ENCODE measurements at regions not wholly inside any gene's neighbourhood (a gene's known extent, or its start where the extent isn't known, plus 50 kb on each side); places are given as distances from the start of the nearest gene placed in this dataset.

DNA sequence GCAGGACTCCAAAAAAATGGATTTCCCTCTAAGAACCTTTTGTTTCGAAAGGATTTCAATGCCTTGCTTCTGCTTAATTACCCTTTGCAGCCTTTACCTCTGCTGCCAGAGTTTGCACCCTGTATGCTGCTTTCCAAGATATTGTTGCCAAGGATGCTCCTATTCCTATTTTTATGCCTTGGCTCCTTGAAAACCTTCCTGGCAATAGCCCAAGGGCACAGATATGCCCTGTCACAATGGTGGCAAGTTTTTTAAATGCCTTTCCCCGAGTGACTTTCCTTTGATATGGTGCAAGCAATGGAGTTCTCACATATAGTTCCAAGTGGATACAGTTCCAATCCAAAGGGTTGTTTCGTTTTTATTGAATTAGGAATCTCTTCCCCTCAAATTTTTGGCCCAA, 1983.0 kb downstream of the MRPL39 start:
- no peaks in the 10 kb centered on the region for H3K9me3 ChIP-seq (ENCODE audit: control extremely low read depth in 1 of 5, control insufficient read depth in 4 of 5, insufficient read depth in 2 of 5, low read depth in 1 of 5, low read length in 4 of 5)
- no peak overlapping the region for H3K4me3 ChIP-seq (ENCODE audit: control insufficient read depth in 1 of 7, extremely low read depth in 1 of 7, insufficient read depth in 4 of 7, low read depth in 2 of 7, low read length in 6 of 7)
- 85% methylated on average over 2 of the region's 3 CpGs for WGBS (ENCODE audit: insufficient coverage)
- no peaks in the 10 kb centered on the region for H3K27me3 ChIP-seq (replicated peaks in 2 of 5; ENCODE audit: control insufficient read depth in 4 of 5, insufficient read depth in 5 of 5, low read length in 4 of 5)
- no peaks in the 10 kb centered on the region for H3K4me1 ChIP-seq (ENCODE audit: control extremely low read depth in 1 of 4, control insufficient read depth in 4 of 4, insufficient read depth in 4 of 4, low read length in 3 of 4)
- POLR2A ChIA-PET = no interaction called here
- no peaks in the 10 kb centered on the region for H3K36me3 ChIP-seq (ENCODE audit: control insufficient read depth in 4 of 4, insufficient read depth in 4 of 4, low read length in 3 of 4)
- no peak overlapping the region for H3K27ac ChIP-seq (ENCODE audit: insufficient read depth in 1 of 2, low read depth in 1 of 2, low read length in 2 of 2, poor library complexity in 1 of 2, severe bottlenecking in 2 of 2)
- no peak for DNase-seq
- CTCF ChIA-PET = no interaction called here

DNA sequence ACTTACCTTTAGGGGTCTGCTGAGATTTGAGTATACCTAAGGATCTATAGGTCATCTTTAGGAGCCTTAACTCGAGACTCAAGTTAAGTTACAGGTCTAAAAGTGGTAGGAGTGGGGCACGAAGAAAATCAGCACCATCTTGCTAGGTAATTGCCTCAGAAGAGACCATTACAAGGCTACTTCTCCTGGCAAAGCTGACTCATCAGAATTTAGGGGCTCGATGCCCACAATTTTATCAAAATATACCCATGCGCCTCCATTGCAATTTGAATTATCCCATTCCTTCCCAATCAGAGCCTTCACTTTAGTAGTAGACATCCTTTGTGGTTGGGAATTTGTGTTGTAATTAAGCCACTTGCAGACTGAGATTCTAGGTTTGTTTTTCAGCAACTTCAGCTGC, 1994.3 kb downstream of the MRPL39 start:
- WGBS (ENCODE audit: insufficient coverage) = 81% methylated on average over 2 of the region's 4 CpGs
- Histone ChIP-seq H3K4me3 (ENCODE audit: control insufficient read depth in 1 of 7, extremely low read depth in 1 of 7, insufficient read depth in 4 of 7, low read depth in 2 of 7, low read length in 6 of 7) (no peak overlapping the region), H3K27me3 (replicated peaks in 2 of 5; ENCODE audit: control insufficient read depth in 4 of 5, insufficient read depth in 5 of 5, low read length in 4 of 5) (no peaks in the 10 kb centered on the region), H3K9me3 (ENCODE audit: control extremely low read depth in 1 of 5, control insufficient read depth in 4 of 5, insufficient read depth in 2 of 5, low read depth in 1 of 5, low read length in 4 of 5) (peaks cover 0 to 1% (median 0%) of the 10 kb centered on the region in 5 experiments), H3K4me1 (ENCODE audit: control extremely low read depth in 1 of 4, control insufficient read depth in 4 of 4, insufficient read depth in 4 of 4, low read length in 3 of 4) (no peaks in the 10 kb centered on the region), H3K36me3 (ENCODE audit: control insufficient read depth in 4 of 4, insufficient read depth in 4 of 4, low read length in 3 of 4) (no peaks in the 10 kb centered on the region), H3K27ac (ENCODE audit: insufficient read depth in 1 of 2, low read depth in 1 of 2, low read length in 2 of 2, poor library complexity in 1 of 2, severe bottlenecking in 2 of 2) (no peak overlapping the region)
- POLR2A ChIA-PET = no interaction called here
- DNase-seq = no peak
- CTCF ChIA-PET = no interaction called here

DNA sequence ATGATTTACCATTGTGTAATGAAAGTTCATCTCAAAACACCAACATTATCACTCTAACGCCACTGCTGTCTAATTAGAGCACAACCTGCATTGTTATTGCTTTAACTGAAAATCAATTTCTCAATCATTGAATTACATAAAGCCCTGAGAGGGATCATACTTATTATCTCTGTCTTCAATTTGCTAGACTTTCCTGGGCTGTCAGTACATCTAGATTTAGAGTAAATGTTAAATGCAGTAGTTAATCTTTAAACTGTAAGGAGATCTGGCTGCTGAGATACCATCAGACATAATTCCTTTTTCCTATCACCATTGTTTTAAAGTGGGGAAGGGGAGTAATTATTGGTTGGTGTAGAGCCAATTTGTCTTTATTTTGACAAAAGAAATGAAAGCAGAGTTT, 1995.1 kb downstream of the MRPL39 start:
- H3K4me1 ChIP-seq (ENCODE audit: control extremely low read depth in 1 of 4, control insufficient read depth in 4 of 4, insufficient read depth in 4 of 4, low read length in 3 of 4) = no peaks in the 10 kb centered on the region
- no peak for DNase-seq
- ChIA-PET CTCF (no interaction called here), POLR2A (no interaction called here)
- H3K9me3 ChIP-seq (ENCODE audit: control extremely low read depth in 1 of 5, control insufficient read depth in 4 of 5, insufficient read depth in 2 of 5, low read depth in 1 of 5, low read length in 4 of 5) = peaks cover 0 to 1% (median 0%) of the 10 kb centered on the region in 5 experiments
- no peaks in the 10 kb centered on the region for H3K27me3 ChIP-seq (replicated peaks in 2 of 5; ENCODE audit: control insufficient read depth in 4 of 5, insufficient read depth in 5 of 5, low read length in 4 of 5)
- 100% methylated on average over 1 of the region's 1 CpG for WGBS (ENCODE audit: insufficient coverage)
- H3K27ac ChIP-seq (ENCODE audit: insufficient read depth in 1 of 2, low read depth in 1 of 2, low read length in 2 of 2, poor library complexity in 1 of 2, severe bottlenecking in 2 of 2) = no peak overlapping the region
- H3K4me3 ChIP-seq (ENCODE audit: control insufficient read depth in 1 of 7, extremely low read depth in 1 of 7, insufficient read depth in 4 of 7, low read depth in 2 of 7, low read length in 6 of 7) = no peak overlapping the region
- H3K36me3 ChIP-seq (ENCODE audit: control insufficient read depth in 4 of 4, insufficient read depth in 4 of 4, low read length in 3 of 4) = no peaks in the 10 kb centered on the region

DNA sequence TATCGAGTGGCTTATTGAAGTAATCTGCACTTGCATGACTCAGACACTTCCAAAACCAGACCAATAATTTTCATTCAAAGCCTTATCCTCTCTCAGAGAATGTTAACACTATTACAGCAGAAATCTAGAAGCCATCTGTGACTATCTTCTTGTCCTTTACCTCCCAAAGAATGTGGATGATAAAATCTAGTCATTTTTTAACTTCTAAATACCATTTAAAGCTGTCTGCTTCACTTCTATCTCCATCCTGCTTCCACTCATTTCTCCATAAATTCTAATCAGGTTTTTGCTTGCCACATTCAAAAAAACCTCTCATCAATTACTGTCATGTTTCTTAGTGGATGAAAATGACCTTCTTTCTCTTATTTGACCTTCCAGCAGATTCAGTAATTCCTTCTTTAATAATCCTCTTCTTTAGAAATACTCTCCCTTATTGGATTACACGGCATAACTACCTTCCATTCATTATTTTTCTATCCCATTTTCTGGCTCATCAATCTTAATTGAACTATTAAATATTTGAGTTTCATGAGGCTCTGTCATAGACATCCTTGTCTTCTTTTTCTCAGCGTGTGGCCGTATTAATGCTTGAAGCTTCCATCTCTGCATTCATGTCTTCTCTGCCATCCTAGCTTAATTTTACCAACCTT, 1999.4 kb downstream of the MRPL39 start:
- POLR2A ChIA-PET = no interaction called here
- no peak for DNase-seq
- no peaks in the 10 kb centered on the region for H3K36me3 ChIP-seq (ENCODE audit: control insufficient read depth in 4 of 4, insufficient read depth in 4 of 4, low read length in 3 of 4)
- CTCF ChIA-PET = no interaction called here
- no peak overlapping the region for H3K4me3 ChIP-seq (ENCODE audit: control insufficient read depth in 1 of 7, extremely low read depth in 1 of 7, insufficient read depth in 4 of 7, low read depth in 2 of 7, low read length in 6 of 7)
- no peaks in the 10 kb centered on the region for H3K27me3 ChIP-seq (replicated peaks in 2 of 5; ENCODE audit: control insufficient read depth in 4 of 5, insufficient read depth in 5 of 5, low read length in 4 of 5)
- H3K27ac ChIP-seq (ENCODE audit: insufficient read depth in 1 of 2, low read depth in 1 of 2, low read length in 2 of 2, poor library complexity in 1 of 2, severe bottlenecking in 2 of 2) = no peak overlapping the region
- H3K9me3 ChIP-seq (ENCODE audit: control extremely low read depth in 1 of 5, control insufficient read depth in 4 of 5, insufficient read depth in 2 of 5, low read depth in 1 of 5, low read length in 4 of 5) = no peaks in the 10 kb centered on the region
- 82% methylated on average over 4 of the region's 4 CpGs for WGBS (ENCODE audit: insufficient coverage)
- no peaks in the 10 kb centered on the region for H3K4me1 ChIP-seq (ENCODE audit: control extremely low read depth in 1 of 4, control insufficient read depth in 4 of 4, insufficient read depth in 4 of 4, low read length in 3 of 4)

DNA sequence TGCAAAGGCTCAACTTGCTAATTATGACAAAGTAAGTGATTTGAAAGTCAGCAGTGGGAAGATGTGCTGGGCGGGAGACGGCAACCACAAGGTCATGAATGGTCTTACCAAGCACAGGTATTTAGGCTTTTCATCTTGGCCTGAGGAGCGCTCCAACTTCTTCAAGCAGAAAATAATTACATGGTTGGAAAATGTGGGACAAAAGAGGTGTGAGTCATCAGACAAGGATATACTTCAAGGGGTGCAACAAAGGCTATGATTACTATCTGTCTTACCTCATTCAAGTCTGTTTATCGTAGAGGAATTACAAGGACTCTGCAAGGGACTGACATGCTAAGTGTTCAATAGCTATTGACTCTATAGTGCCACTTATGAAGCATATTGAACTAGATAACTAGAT, 2005.7 kb downstream of the MRPL39 start:
- DNase-seq = no peak
- no peak overlapping the region for H3K27ac ChIP-seq (ENCODE audit: insufficient read depth in 1 of 2, low read depth in 1 of 2, low read length in 2 of 2, poor library complexity in 1 of 2, severe bottlenecking in 2 of 2)
- H3K36me3 ChIP-seq (ENCODE audit: control insufficient read depth in 4 of 4, insufficient read depth in 4 of 4, low read length in 3 of 4) = no peaks in the 10 kb centered on the region
- H3K9me3 ChIP-seq (ENCODE audit: control extremely low read depth in 1 of 5, control insufficient read depth in 4 of 5, insufficient read depth in 2 of 5, low read depth in 1 of 5, low read length in 4 of 5) = no peaks in the 10 kb centered on the region
- ChIA-PET CTCF (no interaction called here), POLR2A (no interaction called here)
- no peaks in the 10 kb centered on the region for H3K27me3 ChIP-seq (replicated peaks in 2 of 5; ENCODE audit: control insufficient read depth in 4 of 5, insufficient read depth in 5 of 5, low read length in 4 of 5)
- H3K4me3 ChIP-seq (ENCODE audit: control insufficient read depth in 1 of 7, extremely low read depth in 1 of 7, insufficient read depth in 4 of 7, low read depth in 2 of 7, low read length in 6 of 7) = no peak overlapping the region
- WGBS (ENCODE audit: insufficient coverage) = 100% methylated on average over 2 of the region's 4 CpGs
- no peaks in the 10 kb centered on the region for H3K4me1 ChIP-seq (ENCODE audit: control extremely low read depth in 1 of 4, control insufficient read depth in 4 of 4, insufficient read depth in 4 of 4, low read length in 3 of 4)

DNA sequence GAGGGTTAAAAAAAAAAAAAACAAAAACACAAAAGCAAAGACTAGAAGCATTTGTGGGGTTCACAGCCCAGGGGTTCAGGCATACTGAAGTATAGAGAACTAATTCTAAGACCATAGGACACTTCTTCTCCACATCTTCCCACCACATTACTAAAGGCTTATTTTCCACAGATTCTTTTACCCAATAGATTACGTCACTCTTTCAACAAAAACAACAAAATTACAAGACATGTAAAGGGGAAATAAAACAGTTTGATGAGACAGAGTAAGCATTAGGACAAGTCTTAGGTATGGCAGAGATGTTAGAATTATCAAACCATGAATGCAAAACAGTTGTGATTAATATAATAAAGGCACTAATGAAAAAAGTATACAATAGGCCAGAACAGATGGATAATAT, 2013.7 kb downstream of the MRPL39 start:
- no peak for DNase-seq
- no peaks in the 10 kb centered on the region for H3K36me3 ChIP-seq (ENCODE audit: control insufficient read depth in 4 of 4, insufficient read depth in 4 of 4, low read length in 3 of 4)
- POLR2A ChIA-PET = no interaction called here
- no peaks in the 10 kb centered on the region for H3K9me3 ChIP-seq (ENCODE audit: control extremely low read depth in 1 of 5, control insufficient read depth in 4 of 5, insufficient read depth in 2 of 5, low read depth in 1 of 5, low read length in 4 of 5)
- H3K27me3 ChIP-seq (replicated peaks in 2 of 5; ENCODE audit: control insufficient read depth in 4 of 5, insufficient read depth in 5 of 5, low read length in 4 of 5) = no peaks in the 10 kb centered on the region
- no peak overlapping the region for H3K27ac ChIP-seq (ENCODE audit: insufficient read depth in 1 of 2, low read depth in 1 of 2, low read length in 2 of 2, poor library complexity in 1 of 2, severe bottlenecking in 2 of 2)
- no CpG with 5 or more reads among the region's 1 CpG for WGBS (ENCODE audit: insufficient coverage)
- H3K4me3 ChIP-seq (ENCODE audit: control insufficient read depth in 1 of 7, extremely low read depth in 1 of 7, insufficient read depth in 4 of 7, low read depth in 2 of 7, low read length in 6 of 7) = no peak overlapping the region
- CTCF ChIA-PET = interaction anchor here (0.6 kb wide), 1 partner anchor 13 kb away, joined by 3 read pairs; no protein-coding TSS in a partner anchor
- H3K4me1 ChIP-seq (ENCODE audit: control extremely low read depth in 1 of 4, control insufficient read depth in 4 of 4, insufficient read depth in 4 of 4, low read length in 3 of 4) = no peaks in the 10 kb centered on the region

DNA sequence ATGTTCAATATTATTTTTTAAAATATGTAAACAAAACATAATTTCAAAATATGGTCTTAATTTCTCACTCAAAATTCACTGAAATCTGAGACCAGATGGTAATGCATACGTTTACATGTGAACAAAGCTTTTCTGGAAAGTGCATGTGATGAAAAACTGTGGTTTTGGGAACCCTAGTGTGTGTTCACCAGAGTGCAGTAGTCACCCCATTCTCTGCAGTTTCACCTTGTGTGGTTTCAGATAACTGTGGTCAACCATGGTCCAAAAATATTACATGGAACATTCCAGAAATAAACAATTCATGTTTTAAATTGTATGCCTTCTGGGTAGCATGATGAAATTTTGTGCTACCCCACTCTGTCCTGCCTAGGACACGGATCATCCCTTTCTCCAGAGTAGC, 2021.9 kb downstream of the MRPL39 start:
- Histone ChIP-seq H3K4me1 (ENCODE audit: control extremely low read depth in 1 of 4, control insufficient read depth in 4 of 4, insufficient read depth in 4 of 4, low read length in 3 of 4) (no peaks in the 10 kb centered on the region), H3K4me3 (ENCODE audit: control insufficient read depth in 1 of 7, extremely low read depth in 1 of 7, insufficient read depth in 4 of 7, low read depth in 2 of 7, low read length in 6 of 7) (no peak overlapping the region), H3K27ac (ENCODE audit: insufficient read depth in 1 of 2, low read depth in 1 of 2, low read length in 2 of 2, poor library complexity in 1 of 2, severe bottlenecking in 2 of 2) (no peak overlapping the region), H3K9me3 (ENCODE audit: control extremely low read depth in 1 of 5, control insufficient read depth in 4 of 5, insufficient read depth in 2 of 5, low read depth in 1 of 5, low read length in 4 of 5) (no peaks in the 10 kb centered on the region), H3K27me3 (replicated peaks in 2 of 5; ENCODE audit: control insufficient read depth in 4 of 5, insufficient read depth in 5 of 5, low read length in 4 of 5) (no peaks in the 10 kb centered on the region), H3K36me3 (ENCODE audit: control insufficient read depth in 4 of 4, insufficient read depth in 4 of 4, low read length in 3 of 4) (no peaks in the 10 kb centered on the region)
- DNase-seq = no peak
- CTCF ChIA-PET = no interaction called here
- POLR2A ChIA-PET = no interaction called here
- WGBS (ENCODE audit: insufficient coverage) = 100% methylated on average over 1 of the region's 2 CpGs
